Esophagus muscularis mucosa (tissue), 4 donors: ENCODE measurements at regions not wholly inside any gene's neighbourhood (a gene's known extent, or its start where the extent isn't known, plus 50 kb on each side); places are given as distances from the start of the nearest gene placed in this dataset.

ENCODE experiments used
- DNase-seq: peaks from one replicate; pipeline ENCODE4 v3.0.0-alpha.2; 2017; ENCODE audit errors: extremely low spot score
- H3K27ac ChIP-seq, 4 donors: fragments of 200-600 bp; sonication (generic); replicated peaks in 1 of 4; 1 replicate in 3 of 4; 2 replicates in 1 of 4; pipeline ENCODE4 v1.5.1; 2016 to 2019; ENCODE audit warnings: mild to moderate bottlenecking in 1 of 4
- H3K27me3 ChIP-seq, 4 donors: fragments of 200-600 bp; sonication (generic); one replicate each; pipeline versions ENCODE4 v1.5.1 to v1.6.0; 2016 to 2019
- H3K36me3 ChIP-seq, 4 donors: fragments of 200-600 bp; sonication (generic); one replicate each; pipeline ENCODE4 v1.5.1; 2016 to 2019
- H3K4me1 ChIP-seq, 4 donors: fragments of 200-600 bp; sonication (generic); one replicate each; pipeline ENCODE4 v1.5.1; 2016 to 2019
- H3K4me3 ChIP-seq, 4 donors: fragments of 200-600 bp; sonication (generic); 1 replicate in 2 of 4; 2 replicates in 2 of 4; pipeline ENCODE4 v1.5.1; 2016 to 2019; ENCODE audit warnings: mild to moderate bottlenecking in 4 of 4, moderate library complexity in 1 of 4
- H3K9me3 ChIP-seq, 4 donors: fragments of 200-600 bp; sonication (generic); 1 replicate in 3 of 4; 2 replicates in 1 of 4; pipeline ENCODE4 v1.5.1; 2016 to 2019
- CTCF ChIP-seq, 3 experiments: fragments of 200-600 bp in 2 of 3; fragments of 450-650 bp in 1 of 3; sonication (generic) in 2 of 3; IDR thresholded peaks; one replicate each; pipeline ENCODE4 v1.5.1; 2017 to 2019; ENCODE audit warnings: antibody characterized with exemption in 3 of 3, mild to moderate bottlenecking in 2 of 3, moderate library complexity in 1 of 3
- EP300 ChIP-seq: sonication (generic); formaldehyde crosslinking; IDR thresholded peaks from one replicate; pipeline ENCODE4 v1.6.1; 2017; ENCODE audit warnings: antibody characterized with exemption
- POLR2A ChIP-seq: fragments of 450-650 bp; IDR thresholded peaks from one replicate; pipeline ENCODE4 v1.6.1; 2017; ENCODE audit warnings: antibody characterized with exemption, moderate library complexity, mild to moderate bottlenecking, low read depth
- POLR2AphosphoS5 ChIP-seq, 2 donors: sonication (generic); formaldehyde crosslinking; IDR thresholded peaks; one replicate each; pipeline ENCODE4 v1.6.1; 2017; ENCODE audit warnings: antibody characterized with exemption in 2 of 2
- WGBS: methylation state at CpG from one replicate; pipeline ENCODE4 v1.1.5; 2018; 5-methylcytosine and 5-hydroxymethylcytosine counted together
- intact Hi-C: fragments of 100-400 bp; cut with DNase I; formaldehyde crosslinking; loops from one replicate; pipeline ENCODE4 v1.15.1; 2023

GRCh38 chr1:112264553-112264952 lies 131.5 kb upstream of the CTTNBP2NL start:
- DNase-seq = no peak
- 47% methylated on average over 2 of the region's 2 CpGs for WGBS
- intact Hi-C loops = no loop called here
- peaks cover 0 to 58% (median 38%) of the 10 kb centered on the region in 4 donors for H3K4me1 ChIP-seq
- H3K36me3 ChIP-seq = no peaks in the 10 kb centered on the region
- peak in 1 of 2 donors; percentile 19 for TF ChIP-seq POLR2AphosphoS5 (IDR thresholded peaks at IDR 0.05)
- no peak for TF ChIP-seq POLR2A
- H3K27ac ChIP-seq = peak overlapping the region; percentile 25 to 76 (median 44)
- H3K4me3 ChIP-seq = no peak overlapping the region
- H3K27me3 ChIP-seq = no peaks in the 10 kb centered on the region
- H3K9me3 ChIP-seq = no peaks in the 10 kb centered on the region

- intact Hi-C loops = no loop called here
- TF ChIP-seq EP300 (no peak), POLR2AphosphoS5 (IDR thresholded peaks at IDR 0.05) (no peak), CTCF (IDR thresholded peaks at IDR 0.05) (no peak), POLR2A (no peak)
- peaks cover 0 to 58% (median 38%) of the 10 kb centered on the region in 4 donors for H3K4me1 ChIP-seq
- no peaks in the 10 kb centered on the region for H3K36me3 ChIP-seq
- H3K9me3 ChIP-seq = peaks cover 0 to 5% (median 0%) of the 10 kb centered on the region in 4 donors
- no peaks in the 10 kb centered on the region for H3K27me3 ChIP-seq
- peak overlapping the region in 2 of 4 donors; percentile 21 to 76 for H3K27ac ChIP-seq
- H3K4me3 ChIP-seq = no peak overlapping the region
- 83% methylated on average over 1 of the region's 1 CpG for WGBS
- no peak for DNase-seq
These were observed 130.1 kb upstream of the CTTNBP2NL start for GRCh38 chr1:112265931-112266330.

DNA sequence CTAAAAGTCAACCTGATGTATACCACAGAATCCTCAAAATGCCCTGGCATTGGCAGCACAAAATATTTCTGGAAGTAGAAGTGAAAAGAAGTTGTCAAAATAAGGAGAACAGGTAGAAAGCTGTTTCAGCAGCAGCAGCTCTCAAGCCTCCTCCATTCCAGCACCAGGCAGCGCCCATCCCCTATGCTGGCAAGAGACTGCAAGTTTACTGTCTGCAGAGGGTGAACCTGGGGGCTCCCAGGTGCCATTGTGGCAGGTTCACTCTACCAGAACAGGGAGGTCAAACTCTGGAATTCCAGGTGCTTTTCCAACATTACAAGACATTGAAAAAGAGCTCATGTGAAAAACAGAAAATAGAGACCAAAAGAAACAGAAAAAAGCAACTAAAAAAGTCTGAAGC lies 128.8 kb upstream of the CTTNBP2NL start:
- H3K27me3 ChIP-seq = no peaks in the 10 kb centered on the region
- H3K9me3 ChIP-seq = peaks cover 0 to 8% (median 0%) of the 10 kb centered on the region in 4 donors
- TF ChIP-seq POLR2A = no peak
- TF ChIP-seq EP300 = no peak
- no peak for TF ChIP-seq POLR2AphosphoS5 (IDR thresholded peaks at IDR 0.05)
- TF ChIP-seq CTCF (IDR thresholded peaks at IDR 0.05) = no peak
- intact Hi-C loops = no loop called here
- peaks cover 0 to 69% (median 46%) of the 10 kb centered on the region in 4 donors for H3K4me1 ChIP-seq
- no peaks in the 10 kb centered on the region for H3K36me3 ChIP-seq
- H3K27ac ChIP-seq = peak overlapping the region in 3 of 4 donors; percentile 25 to 60 (median 37)
- H3K4me3 ChIP-seq = no peak overlapping the region
- 88% methylated on average over 1 of the region's 1 CpG for WGBS
- no peak for DNase-seq

GRCh38 chr1:112267929-112268328 lies 128.1 kb upstream of the CTTNBP2NL start:
- intact Hi-C loops = no loop called here
- H3K27me3 ChIP-seq = no peaks in the 10 kb centered on the region
- H3K4me3 ChIP-seq = no peak overlapping the region
- peaks cover 0 to 8% (median 0%) of the 10 kb centered on the region in 4 donors for H3K9me3 ChIP-seq
- peaks cover 0 to 76% (median 53%) of the 10 kb centered on the region in 4 donors for H3K4me1 ChIP-seq
- H3K36me3 ChIP-seq = no peaks in the 10 kb centered on the region
- DNase-seq = no peak
- TF ChIP-seq EP300 (no peak), POLR2AphosphoS5 (IDR thresholded peaks at IDR 0.05) (no peak), POLR2A (no peak), CTCF (IDR thresholded peaks at IDR 0.05) (no peak)
- H3K27ac ChIP-seq = peak overlapping the region; percentile 4 to 60 (median 31)

DNA sequence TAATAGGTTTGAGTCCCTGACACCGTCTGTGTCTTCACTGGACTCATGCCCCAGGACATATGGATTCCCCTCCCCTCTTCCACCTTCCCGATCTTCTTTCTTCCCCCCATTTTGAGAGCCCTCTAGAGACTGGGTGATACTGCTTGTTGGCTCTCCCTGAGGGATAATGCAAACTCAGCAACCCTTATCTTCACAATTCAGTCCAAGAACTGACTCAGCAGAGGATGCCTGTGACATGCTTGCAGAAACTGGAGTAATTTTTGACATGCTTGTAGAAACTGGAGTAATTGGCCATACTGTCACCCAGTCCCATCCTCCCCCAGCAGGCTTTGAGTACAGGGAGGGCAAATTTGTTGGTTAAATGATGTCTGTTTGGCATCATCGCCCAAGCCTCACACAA lies 127.6 kb upstream of the CTTNBP2NL start:
- peaks cover 0 to 8% (median 0%) of the 10 kb centered on the region in 4 donors for H3K9me3 ChIP-seq
- no peaks in the 10 kb centered on the region for H3K27me3 ChIP-seq
- H3K27ac ChIP-seq = peak overlapping the region in 3 of 4 donors; percentile 21 to 60 (median 25)
- H3K4me1 ChIP-seq = peaks cover 0 to 75% (median 52%) of the 10 kb centered on the region in 4 donors
- H3K36me3 ChIP-seq = no peaks in the 10 kb centered on the region
- H3K4me3 ChIP-seq = no peak overlapping the region
- 78% methylated on average over 3 of the region's 3 CpGs for WGBS
- no peak for TF ChIP-seq POLR2A
- no peak for TF ChIP-seq POLR2AphosphoS5 (IDR thresholded peaks at IDR 0.05)
- TF ChIP-seq EP300 = no peak
- TF ChIP-seq CTCF (IDR thresholded peaks at IDR 0.05) = no peak
- intact Hi-C loops = no loop called here
- no peak for DNase-seq
